ENCODE measurements at regions not wholly inside any gene's neighbourhood (a gene's known extent, or its start where the extent isn't known, plus 50 kb on each side); places are given as distances from the start of the nearest gene placed in this dataset.
A peak's percentile ranks its signal among the peaks of the same experiment; 100 is the strongest.

DNA sequence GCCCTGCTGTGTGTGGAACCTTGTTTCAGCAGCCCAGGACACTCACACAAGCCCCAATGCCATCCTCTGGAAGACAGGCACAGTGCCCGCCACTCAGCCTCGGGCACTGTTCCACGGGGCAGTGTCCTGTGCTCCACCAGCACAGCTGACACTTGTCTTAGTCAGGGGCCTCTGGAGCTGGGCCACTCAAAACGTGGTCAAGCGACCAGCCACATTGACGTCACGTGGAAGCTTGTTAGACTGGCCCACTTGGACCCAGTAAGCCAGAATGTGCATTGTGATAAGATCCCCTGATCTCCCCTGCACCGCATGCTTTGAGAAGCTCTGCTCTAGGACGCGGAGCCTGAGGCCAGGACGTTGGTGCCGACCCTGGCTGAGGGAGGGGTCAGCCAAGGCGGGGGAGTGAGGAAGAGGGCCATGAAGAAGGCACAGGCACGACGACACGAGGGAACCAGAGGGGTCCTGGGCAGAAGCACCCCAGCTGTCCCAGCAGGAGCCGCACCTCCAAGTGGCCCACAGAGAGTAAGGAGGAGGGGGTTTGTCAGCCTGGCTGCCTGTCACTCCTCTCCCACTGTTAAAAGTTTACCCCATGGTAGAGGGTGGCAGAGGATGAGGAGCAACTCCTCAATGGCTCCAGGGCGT is 64.6 kb downstream of the LINC01488 start:
- H3K79me2 ChIP-seq (ENCODE audit: insufficient read depth, low read length) = no peaks in the 10 kb centered on the region
- ATAC-seq (no peak), FAIRE-seq (no peak), DNase-seq (ENCODE audit: low spot score) (no peak)
- H2AFZ ChIP-seq (ENCODE audit: low read length) = no peak overlapping the region
- no peak overlapping the region for H3K4me2 ChIP-seq (ENCODE audit: low read depth, low read length)
- intact Hi-C loops (cut with micrococcal nuclease; ENCODE audit: unreplicated experiment) = no loop called here
- BruUV-seq (replicated peaks) = no TSS peak
- in situ Hi-C loops (cut with HindIII; ENCODE audit: extremely low pct_ligation_motif_present, low pct_unique_long_range_greater_than_20kb) = no loop called here
- H3K27ac ChIP-seq (ENCODE audit: extremely low read length, insufficient read depth, low read length) = no peak overlapping the region
- ChIA-PET CTCF (ENCODE audit: low intra/inter-chr PET ratio, low total read pairs) (no interaction called here), POLR2A (no interaction called here)
- no peaks in the 10 kb centered on the region for H3K36me3 ChIP-seq (replicated peaks in 1 of 2; ENCODE audit: control insufficient read depth in 1 of 2, insufficient read depth in 2 of 2, low read length in 2 of 2)
- peaks cover 19% of the 10 kb centered on the region for H3K9me3 ChIP-seq (ENCODE audit: low read length)
- TF ChIP-seq, protein P1, sequence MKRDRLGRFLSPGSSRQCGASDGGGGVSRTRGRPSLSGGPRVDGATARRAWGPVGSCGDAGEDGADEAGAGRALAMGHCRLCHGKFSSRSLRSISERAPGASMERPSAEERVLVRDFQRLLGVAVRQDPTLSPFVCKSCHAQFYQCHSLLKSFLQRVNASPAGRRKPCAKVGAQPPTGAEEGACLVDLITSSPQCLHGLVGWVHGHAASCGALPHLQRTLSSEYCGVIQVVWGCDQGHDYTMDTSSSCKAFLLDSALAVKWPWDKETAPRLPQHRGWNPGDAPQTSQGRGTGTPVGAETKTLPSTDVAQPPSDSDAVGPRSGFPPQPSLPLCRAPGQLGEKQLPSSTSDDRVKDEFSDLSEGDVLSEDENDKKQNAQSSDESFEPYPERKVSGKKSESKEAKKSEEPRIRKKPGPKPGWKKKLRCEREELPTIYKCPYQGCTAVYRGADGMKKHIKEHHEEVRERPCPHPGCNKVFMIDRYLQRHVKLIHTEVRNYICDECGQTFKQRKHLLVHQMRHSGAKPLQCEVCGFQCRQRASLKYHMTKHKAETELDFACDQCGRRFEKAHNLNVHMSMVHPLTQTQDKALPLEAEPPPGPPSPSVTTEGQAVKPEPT (CRISPR knock-in tag; IDR thresholded peaks at IDR 0.05; ENCODE audit: low read depth) = no peak
- TF ChIP-seq, protein P2, sequence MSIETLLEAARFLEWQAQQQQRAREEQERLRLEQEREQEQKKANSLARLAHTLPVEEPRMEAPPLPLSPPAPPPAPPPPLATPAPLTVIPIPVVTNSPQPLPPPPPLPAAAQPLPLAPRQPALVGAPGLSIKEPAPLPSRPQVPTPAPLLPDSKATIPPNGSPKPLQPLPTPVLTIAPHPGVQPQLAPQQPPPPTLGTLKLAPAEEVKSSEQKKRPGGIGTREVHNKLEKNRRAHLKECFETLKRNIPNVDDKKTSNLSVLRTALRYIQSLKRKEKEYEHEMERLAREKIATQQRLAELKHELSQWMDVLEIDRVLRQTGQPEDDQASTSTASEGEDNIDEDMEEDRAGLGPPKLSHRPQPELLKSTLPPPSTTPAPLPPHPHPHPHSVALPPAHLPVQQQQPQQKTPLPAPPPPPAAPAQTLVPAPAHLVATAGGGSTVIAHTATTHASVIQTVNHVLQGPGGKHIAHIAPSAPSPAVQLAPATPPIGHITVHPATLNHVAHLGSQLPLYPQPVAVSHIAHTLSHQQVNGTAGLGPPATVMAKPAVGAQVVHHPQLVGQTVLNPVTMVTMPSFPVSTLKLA (IDR thresholded peaks at IDR 0.05) = peak; percentile 54
- H3K27me3 ChIP-seq (ENCODE audit: control insufficient read depth in 1 of 2, insufficient read depth in 2 of 2, low read length in 2 of 2) = peaks cover 6 to 30% of the 10 kb centered on the region in 2 experiments; a peak in 4 of 5 replicates
- H3K4me1 ChIP-seq (ENCODE audit: insufficient read depth, low read length) = peaks cover 7% of the 10 kb centered on the region
- H3K9ac ChIP-seq (ENCODE audit: insufficient read depth, low read depth, low read length) = no peak overlapping the region
- no peaks in the 10 kb centered on the region for H4K20me1 ChIP-seq (ENCODE audit: insufficient read depth, low read length)
- WGBS (ENCODE audit: low lambda C conversion rate) = 73% methylated on average over 8 of the region's 18 CpGs
- H3K4me3 ChIP-seq (replicated peaks in 1 of 3; ENCODE audit: insufficient read depth in 1 of 3, low read depth in 2 of 3, low read length in 3 of 3) = no peak overlapping the region

DNA sequence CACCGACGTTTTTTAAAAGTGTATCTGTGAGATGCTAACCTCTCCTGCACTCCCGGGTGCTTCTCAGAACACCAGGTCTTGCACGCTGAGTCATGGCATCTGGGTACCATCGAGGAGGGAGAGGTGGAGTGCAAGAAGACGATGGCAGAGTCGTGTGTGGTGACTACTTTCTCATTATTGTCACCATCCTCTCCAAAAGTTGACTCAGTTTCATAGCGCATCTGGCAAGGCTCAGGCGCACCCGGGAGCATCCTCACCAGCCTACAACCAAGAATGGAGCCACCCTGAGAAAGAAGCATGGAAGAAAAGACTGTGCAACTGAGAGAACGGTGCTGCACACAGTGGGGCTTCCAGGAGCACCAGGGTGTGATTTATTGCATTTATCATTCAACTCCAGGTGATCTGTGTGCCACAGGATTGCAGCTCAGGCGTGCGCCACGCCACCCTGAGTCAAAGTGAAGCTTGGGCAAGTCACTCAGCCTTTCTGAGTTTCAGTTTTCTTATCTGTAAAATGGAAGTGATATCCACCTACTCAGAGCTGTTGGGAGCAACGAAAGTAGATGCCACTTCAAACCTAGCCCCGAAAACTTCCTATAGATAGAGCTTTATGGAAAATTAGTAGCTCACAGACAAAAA is 65.4 kb downstream of the LINC01488 start:
- 56% methylated on average over 15 of the region's 16 CpGs for WGBS (ENCODE audit: low lambda C conversion rate)
- H3K79me2 ChIP-seq (ENCODE audit: insufficient read depth, low read length) = no peaks in the 10 kb centered on the region
- no peak overlapping the region for H3K9ac ChIP-seq (ENCODE audit: insufficient read depth, low read depth, low read length)
- no peaks in the 10 kb centered on the region for H4K20me1 ChIP-seq (ENCODE audit: insufficient read depth, low read length)
- H3K4me2 ChIP-seq (ENCODE audit: low read depth, low read length) = no peak overlapping the region
- no peak overlapping the region for H3K4me3 ChIP-seq (replicated peaks in 1 of 3; ENCODE audit: insufficient read depth in 1 of 3, low read depth in 2 of 3, low read length in 3 of 3)
- no peak overlapping the region for H3K27ac ChIP-seq (ENCODE audit: extremely low read length, insufficient read depth, low read length)
- no peak overlapping the region for H2AFZ ChIP-seq (ENCODE audit: low read length)
- intact Hi-C loops (cut with micrococcal nuclease; ENCODE audit: unreplicated experiment) (no loop called here), in situ Hi-C loops (cut with HindIII; ENCODE audit: extremely low pct_ligation_motif_present, low pct_unique_long_range_greater_than_20kb) (no loop called here)
- DNase-seq (ENCODE audit: low spot score) (no peak), FAIRE-seq (no peak), ATAC-seq (no peak)
- TF ChIP-seq, protein P3, sequence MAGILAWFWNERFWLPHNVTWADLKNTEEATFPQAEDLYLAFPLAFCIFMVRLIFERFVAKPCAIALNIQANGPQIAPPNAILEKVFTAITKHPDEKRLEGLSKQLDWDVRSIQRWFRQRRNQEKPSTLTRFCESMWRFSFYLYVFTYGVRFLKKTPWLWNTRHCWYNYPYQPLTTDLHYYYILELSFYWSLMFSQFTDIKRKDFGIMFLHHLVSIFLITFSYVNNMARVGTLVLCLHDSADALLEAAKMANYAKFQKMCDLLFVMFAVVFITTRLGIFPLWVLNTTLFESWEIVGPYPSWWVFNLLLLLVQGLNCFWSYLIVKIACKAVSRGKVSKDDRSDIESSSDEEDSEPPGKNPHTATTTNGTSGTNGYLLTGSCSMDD (CRISPR knock-in tag; IDR thresholded peaks at IDR 0.05) = no peak
- no peak for TF ChIP-seq SIX1 (CRISPR knock-in tag; IDR thresholded peaks at IDR 0.05; ENCODE audit: borderline replicate concordance)
- no peak for TF ChIP-seq NCOA1 (CRISPR knock-in tag; IDR thresholded peaks at IDR 0.05)
- peaks cover 26% of the 10 kb centered on the region for H3K9me3 ChIP-seq (ENCODE audit: low read length)
- peaks cover 6 to 30% of the 10 kb centered on the region in 2 experiments; a peak in 4 of 5 replicates for H3K27me3 ChIP-seq (ENCODE audit: control insufficient read depth in 1 of 2, insufficient read depth in 2 of 2, low read length in 2 of 2)
- no TSS peak for BruUV-seq (replicated peaks)
- POLR2A ChIA-PET = no interaction called here
- H3K36me3 ChIP-seq (replicated peaks in 1 of 2; ENCODE audit: control insufficient read depth in 1 of 2, insufficient read depth in 2 of 2, low read length in 2 of 2) = no peaks in the 10 kb centered on the region
- CTCF ChIA-PET (ENCODE audit: low intra/inter-chr PET ratio, low total read pairs) = no interaction called here
- peaks cover 2% of the 10 kb centered on the region for H3K4me1 ChIP-seq (ENCODE audit: insufficient read depth, low read length)
